ENCODE measurements at regions not wholly inside any gene's neighbourhood (a gene's known extent, or its start where the extent isn't known, plus 50 kb on each side); places are given as distances from the start of the nearest gene placed in this dataset.
"Not testable (repeated sequence)": the region's sequence is repeated elsewhere in the genome, so short reads cannot be mapped to it uniquely, and the experiment has no call there.

DNA sequence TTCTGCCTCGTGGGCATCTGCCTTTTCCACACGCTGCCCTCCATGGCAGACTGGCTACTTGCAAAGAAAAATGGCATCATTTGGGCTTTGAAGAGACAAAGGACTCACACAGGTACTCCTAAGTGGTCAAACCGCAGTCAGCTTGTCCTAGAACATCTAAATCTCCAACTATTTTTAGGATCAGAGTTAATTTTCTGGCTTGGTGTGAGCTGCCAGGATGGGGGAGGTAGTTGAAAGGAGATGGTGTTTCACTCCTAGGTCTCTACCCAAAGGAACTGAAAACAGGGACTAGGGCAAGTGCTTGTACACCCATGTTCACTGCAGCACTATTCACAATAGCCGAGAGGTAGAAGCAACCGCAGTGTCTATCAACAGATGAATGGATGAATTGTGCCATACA is 107.9 kb upstream of the ATL2 start:
- Histone ChIP-seq H3K4me3 (ENCODE audit: low read depth, low read length) (no peak overlapping the region), H3K36me3 (ENCODE audit: control insufficient read depth, insufficient read depth, low read length) (no peaks in the 10 kb centered on the region), H3K27me3 (ENCODE audit: control insufficient read depth, insufficient read depth, low read length) (peaks cover 2% of the 10 kb centered on the region)
- CTCF ChIA-PET, result no interaction called here
- POLR2A ChIA-PET, result no interaction called here
- DNase-seq (ENCODE audit: low read depth), result no peak
- TF ChIP-seq, protein P1, sequence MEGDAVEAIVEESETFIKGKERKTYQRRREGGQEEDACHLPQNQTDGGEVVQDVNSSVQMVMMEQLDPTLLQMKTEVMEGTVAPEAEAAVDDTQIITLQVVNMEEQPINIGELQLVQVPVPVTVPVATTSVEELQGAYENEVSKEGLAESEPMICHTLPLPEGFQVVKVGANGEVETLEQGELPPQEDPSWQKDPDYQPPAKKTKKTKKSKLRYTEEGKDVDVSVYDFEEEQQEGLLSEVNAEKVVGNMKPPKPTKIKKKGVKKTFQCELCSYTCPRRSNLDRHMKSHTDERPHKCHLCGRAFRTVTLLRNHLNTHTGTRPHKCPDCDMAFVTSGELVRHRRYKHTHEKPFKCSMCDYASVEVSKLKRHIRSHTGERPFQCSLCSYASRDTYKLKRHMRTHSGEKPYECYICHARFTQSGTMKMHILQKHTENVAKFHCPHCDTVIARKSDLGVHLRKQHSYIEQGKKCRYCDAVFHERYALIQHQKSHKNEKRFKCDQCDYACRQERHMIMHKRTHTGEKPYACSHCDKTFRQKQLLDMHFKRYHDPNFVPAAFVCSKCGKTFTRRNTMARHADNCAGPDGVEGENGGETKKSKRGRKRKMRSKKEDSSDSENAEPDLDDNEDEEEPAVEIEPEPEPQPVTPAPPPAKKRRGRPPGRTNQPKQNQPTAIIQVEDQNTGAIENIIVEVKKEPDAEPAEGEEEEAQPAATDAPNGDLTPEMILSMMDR (IDR thresholded peaks at IDR 0.05; ENCODE audit: insufficient read depth, low read depth, low read length), result no peak

GRCh38 chr2:38483776-38484501 is 106.9 kb upstream of the ATL2 start:
- ChIA-PET POLR2A (no interaction called here), CTCF (interaction anchor here (1.5 kb wide), 1 partner anchor 16 kb away, joined by 3 read pairs; no protein-coding TSS in a partner anchor)
- H3K36me3 ChIP-seq (ENCODE audit: control insufficient read depth, insufficient read depth, low read length), result no peaks in the 10 kb centered on the region
- TF ChIP-seq, protein P1 (IDR thresholded peaks at IDR 0.05; ENCODE audit: insufficient read depth, low read depth, low read length), result no peak
- H3K27me3 ChIP-seq (ENCODE audit: control insufficient read depth, insufficient read depth, low read length), result peaks cover 2% of the 10 kb centered on the region
- no peak for DNase-seq (ENCODE audit: low read depth)
- H3K4me3 ChIP-seq (ENCODE audit: low read depth, low read length), result no peak overlapping the region

- H3K27me3 ChIP-seq (ENCODE audit: control insufficient read depth, insufficient read depth, low read length); H3K4me3 ChIP-seq (ENCODE audit: low read depth, low read length); POLR2A ChIA-PET; DNase-seq (ENCODE audit: low read depth); H3K36me3 ChIP-seq (ENCODE audit: control insufficient read depth, insufficient read depth, low read length): not testable (repeated sequence)
- CTCF ChIA-PET, result interaction anchor here (1.5 kb wide), 1 partner anchor 15 kb away, joined by 3 read pairs; no protein-coding TSS in a partner anchor
These were observed 105.6 kb upstream of the ATL2 start for GRCh38 chr2:38482710-38483109.

- no peak for DNase-seq (ENCODE audit: low read depth)
- Histone ChIP-seq H3K27me3 (ENCODE audit: control insufficient read depth, insufficient read depth, low read length) (peaks cover 1% of the 10 kb centered on the region), H3K4me3 (ENCODE audit: low read depth, low read length) (no peak overlapping the region), H3K36me3 (ENCODE audit: control insufficient read depth, insufficient read depth, low read length) (no peaks in the 10 kb centered on the region)
- ChIA-PET POLR2A (no interaction called here), CTCF (no interaction called here)
- TF ChIP-seq, protein P1 (IDR thresholded peaks at IDR 0.05; ENCODE audit: insufficient read depth, low read depth, low read length), result no peak
These were observed 103.5 kb upstream of the ATL2 start for GRCh38 chr2:38480617-38481016.

DNA sequence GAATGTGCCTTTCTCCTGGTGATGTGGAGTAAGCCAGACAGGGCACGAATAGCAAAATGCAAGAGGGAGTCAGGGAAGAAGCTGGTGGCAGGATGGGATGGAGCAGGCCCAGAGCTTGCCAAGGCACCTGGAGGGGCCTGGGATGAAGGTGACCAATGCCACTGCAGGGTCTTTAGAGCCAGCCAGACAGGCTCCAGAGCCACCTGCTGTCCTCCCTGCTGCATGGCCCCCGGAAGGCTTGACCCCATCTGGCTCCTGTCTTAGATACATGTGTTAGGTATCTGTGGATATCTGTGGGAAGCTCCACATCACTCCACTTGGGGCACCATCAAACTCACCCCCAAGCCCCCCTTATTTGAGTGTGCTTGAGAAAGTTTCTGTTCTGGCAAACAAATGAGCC is 99.9 kb upstream of the ATL2 start:
- Histone ChIP-seq H3K36me3 (ENCODE audit: control insufficient read depth, insufficient read depth, low read length) (no peaks in the 10 kb centered on the region), H3K27me3 (ENCODE audit: control insufficient read depth, insufficient read depth, low read length) (peaks cover 3% of the 10 kb centered on the region), H3K4me3 (ENCODE audit: low read depth, low read length) (no peak overlapping the region)
- ChIA-PET POLR2A (no interaction called here), CTCF (interaction anchor here (1.3 to 1.4 kb wide), 2 partner anchors 9 to 11 kb away, joined by 4 read pairs; no protein-coding TSS in a partner anchor)
- TF ChIP-seq, protein P1 (IDR thresholded peaks at IDR 0.05; ENCODE audit: insufficient read depth, low read depth, low read length), result no peak
- no peak for DNase-seq (ENCODE audit: low read depth)

GRCh38 chr2:38475567-38475881 is 98.5 kb upstream of the ATL2 start:
- ChIA-PET CTCF (no interaction called here), POLR2A (no interaction called here)
- TF ChIP-seq, protein P1 (IDR thresholded peaks at IDR 0.05; ENCODE audit: insufficient read depth, low read depth, low read length), result no peak
- no peaks in the 10 kb centered on the region for H3K36me3 ChIP-seq (ENCODE audit: control insufficient read depth, insufficient read depth, low read length)
- no peak overlapping the region for H3K4me3 ChIP-seq (ENCODE audit: low read depth, low read length)
- H3K27me3 ChIP-seq (ENCODE audit: control insufficient read depth, insufficient read depth, low read length), result peaks cover 6% of the 10 kb centered on the region
- DNase-seq (ENCODE audit: low read depth), result no peak

All from BJ (cell line).